Type B pancreatic cell (in vitro differentiated cells): ENCODE measurements at regions not wholly inside any gene's neighbourhood (a gene's known extent, or its start where the extent isn't known, plus 50 kb on each side); places are given as distances from the start of the nearest gene placed in this dataset.

ENCODE experiments used
- DNase-seq: peaks from one replicate; pipeline ENCODE4 v3.0.0; 2021; ENCODE audit warnings: mixed read lengths; ENCODE audit not compliant: unreplicated experiment; ENCODE audit errors: extremely low spot score
- H3K27ac Mint-ChIP-seq: 2 replicates; pipeline ENCODE4 v1.8.0; 2021; ENCODE audit warnings: mild to moderate bottlenecking, mixed read lengths
- H3K27me3 Mint-ChIP-seq: 2 replicates; pipeline ENCODE4 v1.8.0; 2021; ENCODE audit warnings: mixed read lengths
- H3K36me3 Mint-ChIP-seq: 2 replicates; pipeline ENCODE4 v1.8.0; 2021; ENCODE audit warnings: mixed read lengths
- H3K4me1 Mint-ChIP-seq: one replicate; pipeline ENCODE4 v1.8.0; 2021; ENCODE audit warnings: mixed read lengths; ENCODE audit not compliant: unreplicated experiment
- H3K4me3 Mint-ChIP-seq: 2 replicates; pipeline ENCODE4 v1.8.0; 2021; ENCODE audit warnings: mild to moderate bottlenecking, mixed read lengths
- H3K9me3 Mint-ChIP-seq: 2 replicates; pipeline ENCODE4 v1.8.0; 2021; ENCODE audit warnings: mixed read lengths
- TF ChIP-seq, protein P1 (sequence below): fragments of 200-600 bp; sonication (generic); conservative IDR thresholded peaks from 2 replicates; pipeline ENCODE4 v1.5.0; 2021; ENCODE audit warnings: antibody characterized with exemption, mild to moderate bottlenecking

DNA sequence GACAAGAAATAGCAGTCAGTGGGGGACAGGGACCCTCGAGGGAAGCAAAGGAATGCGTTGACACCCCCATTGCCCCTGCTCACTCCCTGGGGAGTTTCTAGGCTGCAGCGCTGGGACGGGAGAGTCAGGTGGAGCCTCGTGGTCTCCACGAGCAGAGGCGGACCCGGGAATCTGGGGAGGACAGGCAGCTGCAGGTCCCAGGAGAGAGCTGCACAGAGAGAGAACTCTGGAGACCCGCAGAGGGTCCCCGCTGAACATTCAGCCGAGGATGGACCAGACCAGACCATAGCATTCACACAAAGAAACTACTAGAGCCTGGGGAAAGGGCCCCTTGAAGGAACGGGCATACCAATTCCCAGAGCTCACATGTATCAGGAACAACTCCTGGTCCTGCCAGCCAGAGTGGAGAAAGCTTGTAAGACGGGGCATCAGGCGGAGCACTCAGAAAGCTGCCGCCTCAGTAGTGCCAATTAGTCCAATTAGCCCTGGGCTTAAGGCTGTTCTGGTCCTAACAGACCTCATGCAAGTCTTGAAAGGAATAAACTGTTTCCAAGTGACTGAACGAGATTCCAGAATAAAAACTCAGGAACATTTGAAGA, 966.7 kb upstream of the ZNF722 start:
- H3K27ac Mint-ChIP-seq, result no peak overlapping the region
- no peak overlapping the region for H3K4me3 Mint-ChIP-seq
- H3K4me1 Mint-ChIP-seq, result no peaks in the 10 kb centered on the region
- TF ChIP-seq, protein P1, sequence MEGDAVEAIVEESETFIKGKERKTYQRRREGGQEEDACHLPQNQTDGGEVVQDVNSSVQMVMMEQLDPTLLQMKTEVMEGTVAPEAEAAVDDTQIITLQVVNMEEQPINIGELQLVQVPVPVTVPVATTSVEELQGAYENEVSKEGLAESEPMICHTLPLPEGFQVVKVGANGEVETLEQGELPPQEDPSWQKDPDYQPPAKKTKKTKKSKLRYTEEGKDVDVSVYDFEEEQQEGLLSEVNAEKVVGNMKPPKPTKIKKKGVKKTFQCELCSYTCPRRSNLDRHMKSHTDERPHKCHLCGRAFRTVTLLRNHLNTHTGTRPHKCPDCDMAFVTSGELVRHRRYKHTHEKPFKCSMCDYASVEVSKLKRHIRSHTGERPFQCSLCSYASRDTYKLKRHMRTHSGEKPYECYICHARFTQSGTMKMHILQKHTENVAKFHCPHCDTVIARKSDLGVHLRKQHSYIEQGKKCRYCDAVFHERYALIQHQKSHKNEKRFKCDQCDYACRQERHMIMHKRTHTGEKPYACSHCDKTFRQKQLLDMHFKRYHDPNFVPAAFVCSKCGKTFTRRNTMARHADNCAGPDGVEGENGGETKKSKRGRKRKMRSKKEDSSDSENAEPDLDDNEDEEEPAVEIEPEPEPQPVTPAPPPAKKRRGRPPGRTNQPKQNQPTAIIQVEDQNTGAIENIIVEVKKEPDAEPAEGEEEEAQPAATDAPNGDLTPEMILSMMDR, result no peak
- peaks cover 29% of the 10 kb centered on the region for H3K9me3 Mint-ChIP-seq
- DNase-seq, result no peak
- no peaks in the 10 kb centered on the region for H3K27me3 Mint-ChIP-seq
- H3K36me3 Mint-ChIP-seq, result peaks cover 3% of the 10 kb centered on the region

DNA sequence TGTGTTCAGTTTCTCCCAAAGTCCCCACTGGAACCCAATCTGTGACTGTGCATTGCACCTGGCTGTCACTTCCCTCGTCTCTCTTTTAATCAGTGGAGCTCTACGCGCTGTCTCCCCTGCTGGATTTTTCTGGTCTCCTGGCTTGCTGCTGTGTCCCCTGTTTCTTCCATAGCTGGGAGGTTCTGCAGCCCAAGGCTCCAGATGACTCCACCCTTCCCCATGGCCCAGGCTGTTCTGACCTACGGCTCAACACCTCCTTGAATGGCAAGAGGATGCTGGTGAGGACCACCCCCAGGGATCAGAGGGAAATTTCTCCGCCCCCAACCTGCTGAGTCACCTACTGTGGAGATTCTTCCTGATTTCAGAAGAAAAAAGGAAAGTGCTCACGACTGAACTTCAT, 961.4 kb upstream of the ZNF722 start:
- Mint-ChIP-seq H3K27me3 (no peaks in the 10 kb centered on the region), H3K4me3 (no peak overlapping the region), H3K9me3 (peaks cover 31% of the 10 kb centered on the region), H3K36me3 (peaks cover 7% of the 10 kb centered on the region), H3K27ac (no peak overlapping the region), H3K4me1 (no peaks in the 10 kb centered on the region)
- no peak for DNase-seq
- TF ChIP-seq, protein P1, result no peak

DNA sequence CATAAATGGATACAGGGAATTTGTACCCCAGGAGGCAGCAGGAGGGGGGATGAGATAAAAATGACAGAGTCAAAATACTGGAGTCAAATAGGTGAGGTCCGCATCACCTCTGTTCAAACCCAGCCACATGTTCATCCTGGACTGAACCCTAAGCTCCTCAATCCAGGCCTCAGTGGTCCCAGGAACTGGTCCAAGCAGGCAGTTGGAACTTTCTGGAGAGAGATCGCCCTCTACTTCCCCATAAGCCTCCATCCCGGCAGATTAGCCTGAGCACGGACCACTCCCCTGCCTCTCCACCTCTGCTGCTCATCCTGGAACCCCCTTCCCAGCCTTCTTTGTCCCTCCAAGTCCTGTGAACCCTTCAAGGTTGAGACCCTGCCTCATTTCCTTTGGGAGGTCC, 959.7 kb upstream of the ZNF722 start:
- peak; percentile 47 for DNase-seq
- Mint-ChIP-seq H3K36me3 (peaks cover 7% of the 10 kb centered on the region), H3K9me3 (peaks cover 34% of the 10 kb centered on the region), H3K27me3 (no peaks in the 10 kb centered on the region), H3K4me3 (no peak overlapping the region), H3K4me1 (no peaks in the 10 kb centered on the region), H3K27ac (no peak overlapping the region)
- TF ChIP-seq, protein P1, result no peak

DNA sequence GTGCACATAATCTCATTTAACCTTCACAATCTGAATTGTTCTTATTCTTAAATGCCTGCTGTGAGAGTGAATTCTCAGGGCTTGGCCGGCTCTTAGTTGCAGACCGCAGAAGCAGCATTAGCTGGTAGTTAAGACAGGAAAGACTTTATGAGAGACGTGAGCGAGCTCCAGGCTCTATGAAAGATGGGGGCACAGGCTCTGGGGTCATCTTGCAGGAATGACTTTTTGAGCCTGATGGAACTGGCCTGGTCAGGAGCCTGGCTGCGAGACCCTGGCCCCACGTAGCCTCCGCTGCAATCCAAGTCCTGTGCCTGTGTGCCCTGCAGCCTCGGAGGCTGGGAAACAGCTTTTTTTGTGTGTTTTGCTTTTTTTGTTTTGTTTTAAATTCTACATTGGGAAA, 958.8 kb upstream of the ZNF722 start:
- peaks cover 7% of the 10 kb centered on the region for H3K36me3 Mint-ChIP-seq
- no peak overlapping the region for H3K4me3 Mint-ChIP-seq
- peaks cover 28% of the 10 kb centered on the region for H3K9me3 Mint-ChIP-seq
- H3K4me1 Mint-ChIP-seq, result no peaks in the 10 kb centered on the region
- H3K27ac Mint-ChIP-seq, result no peak overlapping the region
- no peaks in the 10 kb centered on the region for H3K27me3 Mint-ChIP-seq
- TF ChIP-seq, protein P1, result no peak
- peak; percentile 56 for DNase-seq

DNA sequence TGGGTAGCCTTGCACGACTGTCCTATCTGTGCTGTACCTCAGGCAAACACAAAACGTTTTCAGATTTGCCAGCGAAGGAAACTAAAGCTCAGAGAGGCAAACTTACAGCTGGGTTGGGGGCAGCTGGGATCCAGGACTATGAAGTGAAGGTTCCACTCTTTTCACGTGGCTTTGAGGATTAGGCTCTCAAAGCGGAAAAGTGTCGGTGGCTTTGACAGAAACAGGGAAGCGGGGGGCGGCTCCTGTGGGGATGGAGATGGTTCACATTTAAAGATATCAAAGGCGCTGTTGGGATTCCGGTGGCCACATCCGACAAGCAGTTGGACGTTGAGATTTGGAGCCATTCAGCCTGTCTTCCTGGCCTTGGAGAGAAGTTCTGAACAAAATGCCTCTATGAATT, 958.3 kb upstream of the ZNF722 start:
- peaks cover 28% of the 10 kb centered on the region for H3K9me3 Mint-ChIP-seq
- peaks cover 7% of the 10 kb centered on the region for H3K36me3 Mint-ChIP-seq
- TF ChIP-seq, protein P1, result no peak
- H3K4me3 Mint-ChIP-seq, result no peak overlapping the region
- no peaks in the 10 kb centered on the region for H3K27me3 Mint-ChIP-seq
- H3K4me1 Mint-ChIP-seq, result no peaks in the 10 kb centered on the region
- peak; percentile 44 for DNase-seq
- H3K27ac Mint-ChIP-seq, result no peak overlapping the region
